GM18507 (cell line): ENCODE measurements at regions not wholly inside any gene's neighbourhood (a gene's known extent, or its start where the extent isn't known, plus 50 kb on each side); places are given as distances from the start of the nearest gene placed in this dataset.

Experiments
- DNase-seq: peaks from one replicate; pipeline ENCODE4 v3.0.0; 2011; ENCODE audit warnings: low read depth; ENCODE audit not compliant: insufficient read length; ENCODE audit errors: extremely low spot score
- FAIRE-seq: peaks from 2 replicates; lab custom pipeline; 2011; peaks lifted over from hg19 to GRCh38; lab: Jason Lieb, UNC

DNA sequence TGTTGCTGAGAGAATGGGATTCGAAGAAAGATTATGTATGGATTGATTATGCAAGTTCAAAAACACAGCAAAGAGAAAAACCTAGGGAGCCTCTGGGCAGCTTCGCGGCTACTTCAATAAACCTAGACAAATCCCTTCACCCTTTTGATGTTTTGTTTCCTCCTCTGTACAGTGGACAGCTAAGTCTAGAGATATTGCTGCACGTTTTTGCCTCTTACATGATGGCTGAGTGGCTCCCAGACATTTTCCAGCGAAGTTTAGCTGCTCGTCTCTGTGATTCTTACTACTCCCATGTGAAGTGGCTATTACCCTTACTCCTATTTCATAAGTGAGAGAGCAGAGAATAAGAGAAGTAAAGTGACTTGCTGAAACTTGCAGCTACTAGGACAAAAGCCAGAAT lies 695.0 kb upstream of the GRM7 start:
- no peak for DNase-seq
- FAIRE-seq, result no peak

DNA sequence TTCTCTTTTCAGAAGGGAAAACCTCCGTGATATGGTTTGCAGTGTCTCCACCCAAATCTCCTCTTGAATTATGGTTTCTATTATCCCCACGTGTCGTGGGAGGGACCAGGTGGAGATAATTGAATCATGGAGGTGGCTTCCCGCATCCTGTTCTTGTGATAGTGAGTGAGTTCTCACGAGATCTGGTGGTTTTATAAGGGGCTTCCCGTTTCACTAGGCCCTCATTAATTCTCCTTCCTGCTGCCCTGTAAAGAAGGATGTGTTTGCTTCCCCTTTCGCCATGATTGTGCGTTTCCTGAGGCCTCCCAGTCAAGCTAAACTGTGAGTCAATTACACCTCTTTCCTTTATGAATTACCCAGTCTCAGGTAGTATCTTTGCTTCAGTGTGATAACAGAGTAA lies 692.7 kb upstream of the GRM7 start:
- FAIRE-seq (no peak), DNase-seq (no peak)

- FAIRE-seq (no peak), DNase-seq (no peak)
Observed at GRCh38 chr3:6172871-6173642, 687.9 kb upstream of the GRM7 start.

DNA sequence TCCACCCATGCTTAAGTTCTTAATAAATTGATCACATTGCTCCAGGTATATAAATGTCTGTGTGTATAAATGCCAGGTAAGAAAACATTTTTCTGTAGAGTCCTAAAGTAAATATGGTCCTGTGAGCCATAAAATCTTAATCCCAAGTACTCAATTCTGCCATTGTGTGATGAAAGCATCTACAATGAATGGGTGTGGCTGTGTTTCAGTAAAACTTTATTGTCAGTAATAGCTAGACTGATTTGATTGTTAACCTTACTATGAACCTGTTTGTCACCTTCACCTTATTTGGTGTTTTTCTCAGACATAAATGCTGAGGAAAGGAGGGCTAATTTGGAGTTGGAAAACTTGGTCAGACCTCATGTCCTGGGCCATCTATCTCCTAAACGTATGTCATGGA lies 683.5 kb upstream of the GRM7 start:
- FAIRE-seq (no peak), DNase-seq (no peak)

DNA sequence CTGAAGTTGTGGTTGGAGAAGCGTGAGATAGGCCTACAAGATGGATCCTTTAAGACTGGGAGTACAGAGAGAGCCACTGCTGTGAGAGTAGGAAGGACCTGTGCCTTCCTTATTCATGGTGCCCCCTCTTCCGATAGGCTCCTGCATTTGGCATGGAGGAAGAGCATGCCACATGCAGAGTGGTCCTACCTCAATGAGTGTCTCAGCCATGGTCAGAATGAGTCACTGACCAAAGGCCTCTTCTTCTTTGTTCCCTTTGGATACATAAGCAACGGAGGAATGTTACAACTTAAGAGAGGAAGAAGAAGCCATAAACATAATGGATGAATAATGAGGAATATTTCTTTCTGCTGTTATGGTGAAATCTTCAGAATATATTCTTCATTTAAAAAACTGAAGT lies 681.2 kb upstream of the GRM7 start:
- FAIRE-seq, result no peak
- DNase-seq, result no peak

DNA sequence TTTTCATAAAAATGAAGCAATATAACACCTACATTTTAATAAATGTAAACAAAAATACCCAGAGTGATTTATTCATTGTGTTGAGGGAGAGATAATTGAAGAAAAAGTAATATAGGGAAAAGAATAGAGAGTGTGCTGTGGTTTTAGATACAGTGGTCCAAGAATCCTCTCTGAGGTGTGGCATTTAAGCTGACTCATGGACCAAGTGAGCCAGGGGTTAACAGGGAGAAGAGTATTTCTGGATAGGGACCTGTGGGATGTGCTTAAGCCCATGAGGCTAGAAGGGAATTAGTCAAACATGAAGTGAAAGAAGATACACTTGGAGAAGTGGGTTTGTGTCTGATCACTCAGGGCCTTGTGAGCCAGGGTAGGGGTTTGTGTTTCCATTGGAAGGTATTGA lies 680.7 kb upstream of the GRM7 start:
- DNase-seq (no peak), FAIRE-seq (no peak)

DNA sequence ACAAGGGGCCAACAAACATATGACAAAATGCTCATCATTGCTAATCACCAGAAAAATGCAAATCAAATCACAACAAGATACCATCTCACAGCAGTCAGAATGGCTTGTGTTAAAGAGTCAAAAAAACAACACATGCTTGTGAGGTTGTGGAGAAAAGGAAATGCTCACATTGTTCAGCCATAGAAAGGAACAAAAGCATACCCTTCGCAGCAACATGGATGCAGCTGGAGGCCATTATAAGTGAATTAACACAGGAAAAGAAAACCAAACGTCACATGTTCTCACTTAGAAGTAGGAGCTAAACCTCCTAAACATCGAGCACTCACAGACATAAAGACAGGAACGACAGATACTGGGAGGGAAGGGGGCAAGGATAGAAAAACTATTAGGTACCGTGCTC lies 678.4 kb upstream of the GRM7 start:
- DNase-seq (no peak), FAIRE-seq (no peak)

- no peak for DNase-seq
Observed at GRCh38 chr3:6182909-6183308, 678.0 kb upstream of the GRM7 start.

DNA sequence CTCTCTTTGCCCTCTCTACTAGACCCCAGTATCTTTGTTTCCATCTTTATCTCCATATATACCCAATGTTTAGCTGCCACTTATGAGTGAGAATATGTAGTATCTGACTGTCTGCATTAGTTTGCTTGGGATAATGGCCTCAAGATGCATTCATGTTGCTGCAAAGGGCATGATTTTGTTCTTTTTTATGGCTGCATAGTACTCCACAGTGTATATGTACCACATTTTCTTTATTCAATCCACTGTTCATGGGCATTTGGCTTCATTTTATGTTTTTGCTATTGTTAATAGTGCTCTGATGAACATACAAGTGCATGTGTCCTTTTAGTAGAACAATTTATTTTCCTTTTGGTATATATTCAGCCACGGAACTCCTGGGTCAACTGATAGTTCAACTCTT lies 671.5 kb upstream of the GRM7 start:
- FAIRE-seq (no peak), DNase-seq (no peak)

More at GRCh38 chr3:6182909-6183308, 678.0 kb upstream of the GRM7 start:
- no peak for FAIRE-seq

GRCh38 chr3:6204891-6205290 lies 656.0 kb upstream of the GRM7 start:
- no peak for DNase-seq
- FAIRE-seq, result no peak

DNA sequence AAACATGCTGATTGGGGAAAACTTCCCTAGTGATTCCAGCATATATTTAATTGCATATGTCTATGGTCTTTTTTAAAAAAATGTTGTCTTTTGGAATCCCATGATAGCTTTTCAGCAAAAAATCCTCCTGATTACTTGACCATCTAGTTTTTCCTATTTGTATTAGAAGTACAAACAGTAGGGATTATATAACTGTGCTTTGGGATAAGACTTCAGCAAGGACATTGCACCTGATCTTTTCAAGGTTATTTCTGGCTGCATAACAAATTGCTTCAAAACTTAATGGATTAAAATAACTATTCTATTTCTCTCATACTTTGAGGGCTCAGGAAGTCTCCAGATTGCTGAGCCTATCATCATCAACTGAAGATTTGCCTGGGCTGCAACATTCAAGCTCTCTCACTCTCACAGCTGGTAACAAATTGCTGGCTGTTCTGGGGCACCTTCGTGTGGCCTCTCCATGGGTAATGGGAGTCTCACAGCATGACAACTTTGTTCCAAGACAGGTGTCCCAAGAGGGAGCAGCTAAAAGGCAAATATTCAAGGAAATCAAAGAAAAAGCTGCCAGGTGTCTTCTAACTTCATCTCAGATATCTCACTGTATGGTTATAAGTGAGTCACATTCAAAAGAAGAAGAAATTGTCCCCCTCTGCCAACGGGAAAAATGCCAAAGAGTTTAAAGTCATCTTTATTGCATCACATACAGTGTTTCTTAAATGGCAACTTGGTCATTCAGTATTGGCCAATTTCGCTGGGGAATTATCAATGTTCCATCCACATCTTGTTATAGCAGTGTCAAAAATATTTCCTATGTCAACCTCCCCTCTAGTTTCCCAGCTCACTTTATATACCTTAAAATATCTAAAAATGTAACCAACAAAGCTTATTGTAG lies 644.5 kb upstream of the GRM7 start:
- FAIRE-seq (no peak), DNase-seq (no peak)

GRCh38 chr3:6220447-6220846 lies 640.5 kb upstream of the GRM7 start:
- DNase-seq, result no peak
- no peak for FAIRE-seq

DNA sequence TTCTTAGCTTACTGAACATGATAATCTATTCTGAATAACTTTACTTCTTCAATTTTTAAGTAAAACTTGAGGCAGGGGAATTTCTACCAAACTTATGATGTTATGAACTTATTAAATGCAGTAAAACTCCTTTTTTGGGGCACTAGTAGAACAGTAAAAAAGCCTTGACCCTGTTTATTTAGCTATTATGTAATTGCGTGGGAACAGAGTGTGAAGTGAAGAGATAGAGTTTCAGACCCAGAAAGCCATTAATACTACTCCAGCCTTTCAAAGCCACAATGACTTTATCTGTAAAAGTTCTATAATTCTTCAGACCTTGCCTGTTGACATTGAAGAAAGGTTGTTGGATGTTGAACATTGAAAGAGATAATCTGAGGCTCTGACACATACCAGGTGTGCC lies 638.8 kb upstream of the GRM7 start:
- DNase-seq (no peak), FAIRE-seq (no peak)

GRCh38 chr3:6223572-6223971 lies 637.3 kb upstream of the GRM7 start:
- FAIRE-seq, result no peak
- DNase-seq, result no peak

GRCh38 chr3:6228958-6229683 lies 631.8 kb upstream of the GRM7 start:
- FAIRE-seq, result no peak
- no peak for DNase-seq

GRCh38 chr3:6229778-6230410 lies 631.0 kb upstream of the GRM7 start:
- no peak for FAIRE-seq
- DNase-seq, result no peak

DNA sequence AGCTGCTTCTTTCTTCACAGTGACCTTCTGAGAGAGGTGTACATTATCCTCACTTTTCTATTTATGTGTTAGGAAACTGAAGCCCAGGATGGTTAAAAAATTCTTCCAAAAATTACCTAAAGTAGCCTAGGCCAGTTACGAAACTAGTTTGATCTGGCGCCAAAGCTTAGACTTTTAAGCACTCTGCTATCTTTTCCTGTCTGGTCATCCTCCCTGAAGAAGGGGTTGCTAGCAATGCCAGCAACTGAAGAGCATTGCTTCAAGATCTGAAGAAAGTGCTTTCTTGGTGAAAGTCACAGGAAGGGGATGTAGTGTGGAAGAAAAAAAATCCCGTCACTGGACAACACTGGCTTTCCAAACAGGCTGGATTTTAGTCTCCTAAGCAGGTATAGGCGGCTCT lies 618.8 kb upstream of the GRM7 start:
- FAIRE-seq (no peak), DNase-seq (no peak)

DNA sequence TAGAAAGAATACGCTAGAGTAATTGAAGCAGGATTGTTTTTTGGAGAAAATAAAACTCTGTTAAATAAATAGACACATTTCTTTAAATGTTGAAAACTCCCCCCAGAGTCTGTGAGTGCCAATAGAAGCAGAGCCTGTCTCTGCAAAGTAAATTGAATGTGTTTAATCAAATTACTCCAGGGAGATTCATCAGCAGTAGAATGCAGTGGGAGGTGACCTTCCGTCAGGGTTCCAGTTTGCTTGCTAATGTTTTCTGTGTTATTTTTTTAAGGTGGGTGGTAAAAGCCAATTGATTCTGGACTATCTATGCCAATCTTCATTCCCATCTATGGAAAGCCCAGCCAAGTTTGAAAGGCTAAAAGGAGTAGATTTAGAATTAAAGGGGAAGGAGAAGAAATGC lies 612.4 kb upstream of the GRM7 start:
- no peak for FAIRE-seq
- DNase-seq, result no peak

DNA sequence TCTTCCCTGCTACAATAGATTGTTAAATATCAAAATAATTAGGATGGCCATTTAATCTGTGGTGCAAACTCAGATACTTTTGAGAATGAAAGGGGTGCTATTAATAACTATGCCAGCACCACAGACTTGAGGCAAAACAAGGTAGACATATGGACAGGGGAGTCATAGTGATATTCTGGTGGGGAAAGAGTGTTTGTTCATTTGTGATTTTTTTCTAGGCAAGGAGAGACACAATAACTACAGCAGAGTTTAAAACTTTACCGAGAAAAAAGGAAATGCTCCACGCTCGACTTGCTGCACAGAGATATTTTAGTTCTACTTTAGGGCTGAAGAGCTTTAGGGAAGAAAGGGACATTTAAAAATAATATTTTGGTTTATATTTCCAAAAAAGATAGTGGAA lies 611.2 kb upstream of the GRM7 start:
- no peak for DNase-seq
- FAIRE-seq, result no peak

DNA sequence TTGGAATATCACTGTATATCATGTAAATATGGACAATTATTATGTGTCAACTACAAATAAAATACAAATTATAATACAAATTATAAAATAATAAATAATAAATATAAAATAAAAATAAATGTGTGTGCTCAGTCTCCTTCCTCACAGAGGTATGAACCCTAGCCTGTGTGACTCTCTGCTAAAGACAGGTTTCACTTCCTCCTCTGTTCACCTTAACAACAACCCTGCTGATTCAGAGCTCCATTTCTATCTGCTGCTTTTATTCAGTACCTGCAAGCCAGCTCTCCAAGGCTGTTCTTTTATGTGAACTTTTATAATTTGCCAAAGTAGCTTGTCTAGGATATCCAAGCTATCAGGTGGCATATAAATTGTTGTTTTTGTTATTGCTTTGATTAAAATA lies 610.7 kb upstream of the GRM7 start:
- no peak for FAIRE-seq
- DNase-seq, result no peak
